ENCODE measurements at regions not wholly inside any gene's neighbourhood (a gene's known extent, or its start where the extent isn't known, plus 50 kb on each side); places are given as distances from the start of the nearest gene placed in this dataset.
A peak's percentile ranks its signal among the peaks of the same experiment; 100 is the strongest.

DNA sequence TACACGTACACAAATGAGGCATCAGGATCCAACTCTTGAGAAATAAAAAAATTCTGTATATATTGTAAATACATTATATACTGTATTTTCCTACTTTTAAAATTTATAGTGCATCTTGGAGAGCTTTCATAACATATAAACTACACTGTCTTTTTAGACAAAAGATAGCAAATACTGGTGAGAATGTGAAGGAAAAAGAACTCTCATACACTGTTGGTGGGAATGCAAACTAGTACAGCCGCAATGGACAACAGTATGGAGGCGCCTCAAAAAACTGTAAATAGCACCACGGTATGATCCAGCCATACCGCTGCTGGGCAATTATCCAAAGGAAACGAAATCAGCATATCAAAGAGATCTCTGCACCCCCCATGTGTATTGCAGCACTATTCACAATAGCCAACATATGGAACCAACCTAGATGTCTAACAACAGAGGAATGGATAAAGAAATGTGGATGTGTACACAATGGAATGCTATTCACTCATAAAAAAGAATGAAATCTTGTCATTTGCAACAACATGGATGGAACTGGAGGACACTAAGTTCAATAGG, 292.4 kb downstream of the EFNB2 start:
- no peak overlapping the region for H3K27ac Mint-ChIP-seq
- TF ChIP-seq CTCF (IDR thresholded peaks at IDR 0.05) = no peak

DNA sequence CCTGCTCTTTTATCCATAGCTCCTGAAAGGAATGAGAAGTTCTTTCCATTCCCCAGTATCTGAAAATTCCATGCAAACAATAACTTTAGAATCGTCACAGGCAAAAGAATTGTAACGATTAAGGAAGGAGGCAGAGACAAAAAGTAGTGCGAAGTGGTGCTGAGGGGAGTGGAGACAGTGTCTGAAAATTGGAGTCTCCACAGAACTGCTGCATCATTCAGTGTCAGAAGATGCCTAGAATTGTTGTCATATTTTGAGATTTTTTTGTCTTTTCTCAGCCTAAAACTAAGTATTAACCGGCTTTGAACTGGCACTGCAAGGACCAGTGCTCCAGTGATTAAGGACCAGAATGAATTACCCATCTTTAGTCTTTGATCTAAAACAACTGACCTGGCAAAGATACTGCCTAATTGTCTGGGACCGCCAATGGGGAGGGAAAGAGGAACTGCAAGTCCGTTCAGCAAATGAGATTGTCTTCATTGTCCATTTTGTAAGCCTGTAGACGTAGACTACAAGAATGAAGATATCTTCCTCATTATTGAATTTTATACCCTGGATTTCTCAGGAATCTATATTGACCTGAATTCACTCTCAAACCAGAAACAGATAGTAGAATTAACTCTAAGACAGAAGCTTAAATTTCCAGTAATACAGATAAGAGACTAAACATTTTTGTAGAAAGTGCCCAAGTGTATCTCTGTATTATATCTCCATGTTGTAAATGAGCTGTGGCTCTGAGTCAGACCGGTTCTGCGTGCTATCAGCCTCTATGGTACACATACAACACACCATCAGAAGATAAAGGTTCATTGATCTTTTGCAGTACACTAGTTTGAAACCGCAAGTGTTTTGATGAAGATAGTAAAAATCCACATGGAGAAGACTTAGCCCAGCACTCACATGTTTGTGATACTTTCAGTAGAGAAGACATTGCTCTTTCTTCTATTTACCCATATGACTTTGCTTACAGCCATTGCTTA, 293.2 kb downstream of the EFNB2 start:
- Mint-ChIP-seq H3K9me3 (no peaks in the 10 kb centered on the region), H3K27me3 (ENCODE audit: insufficient read depth) (peaks cover 4% of the 10 kb centered on the region; the same call in 1 of the 2 replicates), H3K4me3 (peak overlapping the region; percentile 25; the same call in 1 of the 2 replicates), H3K4me1 (ENCODE audit: low read depth) (peaks cover 20% of the 10 kb centered on the region), H3K36me3 (ENCODE audit: low read depth) (no peaks in the 10 kb centered on the region), H3K27ac (peak overlapping the region; percentile 10; the same call in 1 of the 2 replicates)
- no peak for TF ChIP-seq CTCF (IDR thresholded peaks at IDR 0.05)
- DNase-seq = no peak

More for the DNA sequence above, 292.4 kb downstream of the EFNB2 start:
- no peak for DNase-seq
- Mint-ChIP-seq H3K4me3 (no peak overlapping the region), H3K9me3 (no peaks in the 10 kb centered on the region), H3K27me3 (ENCODE audit: insufficient read depth) (peaks cover 5% of the 10 kb centered on the region; the same call in 1 of the 2 replicates), H3K36me3 (ENCODE audit: low read depth) (no peaks in the 10 kb centered on the region), H3K4me1 (ENCODE audit: low read depth) (peaks cover 20% of the 10 kb centered on the region)

- no peaks in the 10 kb centered on the region for H3K36me3 Mint-ChIP-seq (ENCODE audit: low read depth)
- TF ChIP-seq CTCF (IDR thresholded peaks at IDR 0.05) = no peak
- no peaks in the 10 kb centered on the region for H3K9me3 Mint-ChIP-seq
- no peak overlapping the region for H3K27ac Mint-ChIP-seq
- no peak overlapping the region for H3K4me3 Mint-ChIP-seq
- H3K4me1 Mint-ChIP-seq (ENCODE audit: low read depth) = peaks cover 20% of the 10 kb centered on the region
- peaks cover 4% of the 10 kb centered on the region; the same call in 1 of the 2 replicates for H3K27me3 Mint-ChIP-seq (ENCODE audit: insufficient read depth)
- no peak for DNase-seq
These were observed 296.8 kb downstream of the EFNB2 start for GRCh38 chr13:106238690-106239089.

DNA sequence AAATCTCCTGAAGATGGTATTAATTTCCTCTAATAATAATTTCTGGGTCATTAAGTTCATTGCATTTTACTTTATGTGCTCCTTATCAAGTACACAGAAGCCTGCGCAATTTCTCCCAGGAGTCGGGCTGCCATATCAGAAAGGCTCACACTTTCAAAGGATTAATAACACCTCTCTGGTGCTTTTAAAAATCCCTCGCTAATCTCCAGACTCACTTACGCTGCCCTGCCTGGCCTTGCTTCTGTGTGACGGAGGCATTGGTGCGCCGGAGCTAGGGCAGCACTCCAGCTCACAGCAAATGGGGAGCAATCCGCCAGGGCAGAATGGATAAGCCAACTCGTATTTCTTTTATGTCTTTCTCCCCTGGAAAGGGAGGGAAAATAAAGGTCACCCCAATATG, 300.8 kb downstream of the EFNB2 start:
- Mint-ChIP-seq H3K9me3 (no peaks in the 10 kb centered on the region), H3K36me3 (ENCODE audit: low read depth) (no peaks in the 10 kb centered on the region), H3K27ac (no peak overlapping the region), H3K27me3 (ENCODE audit: insufficient read depth) (peaks cover 2% of the 10 kb centered on the region; the same call in 1 of the 2 replicates), H3K4me3 (no peak overlapping the region), H3K4me1 (ENCODE audit: low read depth) (no peaks in the 10 kb centered on the region; the same call in 1 of the 2 replicates)
- TF ChIP-seq CTCF (IDR thresholded peaks at IDR 0.05) = no peak
- DNase-seq = no peak

GRCh38 chr13:106233134-106233735, 302.2 kb downstream of the EFNB2 start:
- Mint-ChIP-seq H3K4me3 (no peak overlapping the region), H3K4me1 (ENCODE audit: low read depth) (no peaks in the 10 kb centered on the region; the same call in 1 of the 2 replicates), H3K9me3 (no peaks in the 10 kb centered on the region), H3K27me3 (ENCODE audit: insufficient read depth) (peaks cover 2% of the 10 kb centered on the region; the same call in 1 of the 2 replicates), H3K36me3 (ENCODE audit: low read depth) (no peaks in the 10 kb centered on the region), H3K27ac (no peak overlapping the region)
- no peak for DNase-seq
- no peak for TF ChIP-seq CTCF (IDR thresholded peaks at IDR 0.05)
